ENCODE measurements at regions not wholly inside any gene's neighbourhood (a gene's known extent, or its start where the extent isn't known, plus 50 kb on each side); places are given as distances from the start of the nearest gene placed in this dataset.

DNA sequence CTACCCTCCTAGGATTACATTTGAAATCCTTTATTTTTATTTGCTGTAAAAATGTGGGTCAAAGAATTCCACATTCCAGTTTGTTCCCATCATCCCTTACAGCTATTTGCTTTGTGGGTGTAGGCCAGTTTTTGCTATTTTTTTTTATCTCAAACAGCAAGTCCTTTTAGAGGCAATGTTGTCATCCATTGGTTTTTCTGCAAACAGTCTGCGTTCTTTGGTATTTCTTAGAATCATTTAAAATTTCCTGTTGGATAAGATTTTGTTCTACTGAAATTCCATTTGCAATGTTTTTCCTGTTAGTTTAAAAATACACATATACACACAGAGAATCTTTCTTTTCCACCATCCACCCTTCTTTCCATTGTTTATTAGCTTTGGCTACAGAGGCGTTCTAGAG is 53.3 kb upstream of the STK38L start:
- Mint-ChIP-seq H3K4me3 (no peak overlapping the region), H3K36me3 (ENCODE audit: low read depth) (no peaks in the 10 kb centered on the region), H3K4me1 (no peaks in the 10 kb centered on the region), H3K27ac (no peak overlapping the region), H3K9me3 (no peaks in the 10 kb centered on the region), H3K27me3 (ENCODE audit: insufficient read depth) (peaks cover 2% of the 10 kb centered on the region)
- Histone ChIP-seq H3K27ac (ENCODE audit: low read depth, low read length) (no peak overlapping the region), H3K36me3 (ENCODE audit: control insufficient read depth, insufficient read depth, low read length) (no peaks in the 10 kb centered on the region), H3K9ac (ENCODE audit: extremely low read depth, low read length, poor library complexity, severe bottlenecking) (no peak overlapping the region), H3K4me1 (ENCODE audit: control insufficient read depth, insufficient read depth, low read length) (peaks cover 6% of the 10 kb centered on the region), H3K27me3 (ENCODE audit: control insufficient read depth, insufficient read depth, low read length, poor library complexity, severe bottlenecking) (no peaks in the 10 kb centered on the region), H3K4me3 (ENCODE audit: low read length) (no peak overlapping the region), H3K9me3 (ENCODE audit: control insufficient read depth, low read length) (no peaks in the 10 kb centered on the region)
- 83 to 94% methylated on average over 1 to 2 of the region's 2 CpGs for WGBS, 2 experiments (ENCODE audit: insufficient coverage in 1 of 2, insufficient read length in 1 of 2)
- no peak for TF ChIP-seq CTCF (conservative IDR thresholded peaks at IDR 0.05)
- no peak for DNase-seq

DNA sequence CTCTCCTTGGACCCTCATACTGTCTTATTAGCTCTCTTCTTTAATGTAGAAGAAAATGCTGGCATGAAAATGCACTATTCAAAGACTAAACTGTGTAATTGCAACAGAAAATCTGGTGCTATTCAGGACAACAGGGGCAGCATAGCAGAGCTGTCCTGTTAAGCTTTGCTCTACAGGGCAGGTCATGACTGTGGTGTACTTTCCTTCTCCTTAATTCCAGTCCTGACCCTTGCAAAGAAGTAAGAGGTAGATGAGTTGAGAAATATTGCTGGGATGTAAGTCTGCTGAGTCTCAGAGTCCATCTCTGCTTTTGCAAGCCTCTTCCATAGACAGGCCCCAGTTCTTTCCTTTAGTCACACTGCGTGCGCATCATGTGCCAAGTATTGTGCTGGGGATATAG is 52.6 kb upstream of the STK38L start:
- Mint-ChIP-seq H3K27me3 (ENCODE audit: insufficient read depth) (peaks cover 2% of the 10 kb centered on the region), H3K27ac (no peak overlapping the region), H3K4me1 (no peaks in the 10 kb centered on the region), H3K9me3 (no peaks in the 10 kb centered on the region), H3K36me3 (ENCODE audit: low read depth) (no peaks in the 10 kb centered on the region), H3K4me3 (no peak overlapping the region)
- Histone ChIP-seq H3K27me3 (ENCODE audit: control insufficient read depth, insufficient read depth, low read length, poor library complexity, severe bottlenecking) (no peaks in the 10 kb centered on the region), H3K4me1 (ENCODE audit: control insufficient read depth, insufficient read depth, low read length) (peaks cover 6% of the 10 kb centered on the region), H3K27ac (ENCODE audit: low read depth, low read length) (no peak overlapping the region), H3K36me3 (ENCODE audit: control insufficient read depth, insufficient read depth, low read length) (no peaks in the 10 kb centered on the region), H3K9me3 (ENCODE audit: control insufficient read depth, low read length) (no peaks in the 10 kb centered on the region), H3K4me3 (ENCODE audit: low read length) (no peak overlapping the region), H3K9ac (ENCODE audit: extremely low read depth, low read length, poor library complexity, severe bottlenecking) (no peak overlapping the region)
- no peak for TF ChIP-seq CTCF (conservative IDR thresholded peaks at IDR 0.05)
- no peak for DNase-seq
- 100% methylated on average over 2 of the region's 2 CpGs; no CpG with 5 or more reads in 1 of the 2 experiments for WGBS, 2 experiments (ENCODE audit: insufficient coverage in 1 of 2, insufficient read length in 1 of 2)

DNA sequence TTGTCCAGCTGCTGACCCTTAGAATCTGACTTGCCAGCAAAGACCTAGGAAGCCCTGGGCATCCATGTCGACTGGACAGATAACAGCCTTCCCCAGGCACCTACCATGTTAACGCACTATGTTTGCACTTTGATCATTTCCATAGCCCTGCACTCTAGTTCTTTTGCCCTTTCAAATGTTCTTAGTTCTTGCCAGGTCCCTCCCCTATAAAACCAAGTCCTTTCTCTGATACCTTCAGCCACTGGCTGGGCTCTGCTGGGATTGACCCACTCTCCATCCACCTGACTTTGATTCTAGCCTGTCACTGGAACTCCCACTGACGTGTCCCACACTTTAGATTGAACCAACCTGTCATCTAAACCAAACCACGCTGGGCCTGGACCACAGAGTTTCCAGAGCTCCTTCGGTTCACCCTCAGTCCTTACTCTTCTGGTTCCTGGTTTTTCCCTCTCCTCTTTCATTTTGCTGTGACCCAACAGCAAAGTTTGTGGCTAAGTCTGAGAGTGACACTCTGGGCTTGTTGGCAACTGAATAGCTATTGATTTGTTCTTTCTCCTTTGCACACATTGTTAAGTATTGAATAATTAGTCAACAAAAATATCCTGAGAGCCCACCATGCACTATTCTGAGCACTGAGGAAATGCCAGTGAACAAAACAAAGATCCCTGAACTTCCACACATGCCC is 51.8 kb upstream of the STK38L start:
- no peaks in the 10 kb centered on the region for H3K36me3 Mint-ChIP-seq (ENCODE audit: low read depth)
- Histone ChIP-seq H3K9me3 (ENCODE audit: control insufficient read depth, low read length) (no peaks in the 10 kb centered on the region), H3K36me3 (ENCODE audit: control insufficient read depth, insufficient read depth, low read length) (no peaks in the 10 kb centered on the region), H3K27ac (ENCODE audit: low read depth, low read length) (no peak overlapping the region), H3K27me3 (ENCODE audit: control insufficient read depth, insufficient read depth, low read length, poor library complexity, severe bottlenecking) (no peaks in the 10 kb centered on the region), H3K4me3 (ENCODE audit: low read length) (no peak overlapping the region), H3K4me1 (ENCODE audit: control insufficient read depth, insufficient read depth, low read length) (peaks cover 6% of the 10 kb centered on the region), H3K9ac (ENCODE audit: extremely low read depth, low read length, poor library complexity, severe bottlenecking) (no peak overlapping the region)
- H3K27ac Mint-ChIP-seq: no peak overlapping the region
- no peak overlapping the region for H3K4me3 Mint-ChIP-seq
- TF ChIP-seq CTCF (conservative IDR thresholded peaks at IDR 0.05): no peak
- DNase-seq: no peak
- no peaks in the 10 kb centered on the region for H3K9me3 Mint-ChIP-seq
- no peaks in the 10 kb centered on the region for H3K4me1 Mint-ChIP-seq
- peaks cover 2% of the 10 kb centered on the region for H3K27me3 Mint-ChIP-seq (ENCODE audit: insufficient read depth)
- WGBS, 2 experiments (ENCODE audit: insufficient coverage in 1 of 2, insufficient read length in 1 of 2): 81 to 96% methylated on average over 4 to 5 of the region's 5 CpGs

Data from endodermal cell (in vitro differentiated cells).